ENCODE measurements at regions not wholly inside any gene's neighbourhood (a gene's known extent, or its start where the extent isn't known, plus 50 kb on each side); places are given as distances from the start of the nearest gene placed in this dataset.

DNA sequence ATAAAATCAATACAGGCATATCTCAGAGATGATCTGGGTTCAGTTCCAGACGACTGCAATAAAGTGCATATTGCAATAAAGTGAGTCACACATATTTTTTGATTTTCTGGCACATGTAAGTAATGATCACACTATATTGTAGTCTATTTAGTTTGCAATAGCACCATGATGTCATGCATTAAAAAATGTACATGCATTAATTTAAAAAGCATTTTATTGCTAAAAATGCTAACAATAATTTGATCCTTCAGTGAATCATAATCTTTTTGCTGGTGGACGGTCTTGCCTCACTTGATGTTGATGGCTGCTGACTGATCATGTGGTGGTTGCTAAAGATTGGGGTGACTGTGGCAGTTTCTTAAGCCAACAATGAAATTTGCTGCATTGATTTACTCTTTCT, 511.1 kb downstream of the OTOL1 start:
- DNase-seq (ENCODE audit: low spot score): no peak

DNA sequence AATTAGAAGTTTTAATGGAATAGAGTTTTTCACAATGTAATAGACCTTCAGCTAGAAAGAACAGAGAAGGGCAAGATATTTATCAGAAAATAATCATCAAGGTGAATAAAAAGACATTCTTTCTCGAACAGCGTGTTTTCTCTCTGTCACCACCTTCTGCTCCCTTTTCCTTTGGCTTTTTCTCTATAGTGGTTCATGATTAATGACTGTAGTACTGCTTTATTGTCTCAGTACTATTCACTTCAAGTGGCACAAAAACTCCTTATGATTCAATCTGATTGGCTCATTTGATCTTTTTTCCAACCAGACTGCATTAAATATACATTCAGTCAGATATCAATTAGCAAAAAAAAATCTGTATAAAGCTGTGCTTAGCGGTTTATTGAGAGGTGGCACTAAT, 516.0 kb downstream of the OTOL1 start:
- DNase-seq (ENCODE audit: low spot score): no peak

DNA sequence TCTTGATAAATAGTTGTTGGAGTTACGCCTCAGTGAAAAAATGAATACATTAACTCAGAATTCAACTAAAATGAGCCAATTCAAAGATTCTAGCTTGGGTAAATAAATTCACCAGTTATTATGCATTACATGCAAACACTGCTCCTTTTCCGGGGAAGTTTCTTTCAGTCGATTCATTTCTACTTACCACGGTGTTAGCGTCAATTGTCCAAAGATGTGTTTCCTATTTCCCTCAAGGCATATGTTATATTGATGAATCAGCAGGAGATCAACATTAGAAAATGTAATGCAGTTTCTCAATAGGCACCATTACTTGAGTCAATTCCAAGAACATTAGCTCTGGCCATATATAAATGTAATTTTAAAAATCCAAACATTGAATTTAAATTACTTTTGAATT, 517.7 kb downstream of the OTOL1 start:
- DNase-seq (ENCODE audit: low spot score): no peak

DNA sequence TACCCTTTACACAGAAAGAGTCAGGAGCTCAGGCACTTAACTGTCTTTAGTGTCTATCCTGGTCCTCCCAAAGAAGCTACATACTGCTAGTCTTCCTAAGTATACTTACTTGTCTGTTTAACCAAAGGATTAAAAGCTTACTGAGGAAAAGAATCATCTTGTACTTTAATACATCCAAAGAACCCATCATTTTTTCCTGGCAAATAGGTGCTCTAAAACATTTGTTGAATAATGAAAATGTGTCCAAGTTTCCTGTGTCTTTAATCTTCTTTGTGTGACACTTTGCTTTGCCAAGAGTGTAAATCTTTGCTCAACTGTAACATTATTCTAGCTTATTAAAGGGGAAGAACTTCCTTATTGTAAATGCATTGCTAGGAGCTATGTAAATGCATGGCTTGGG, 519.2 kb downstream of the OTOL1 start:
- DNase-seq (ENCODE audit: low spot score): no peak

DNA sequence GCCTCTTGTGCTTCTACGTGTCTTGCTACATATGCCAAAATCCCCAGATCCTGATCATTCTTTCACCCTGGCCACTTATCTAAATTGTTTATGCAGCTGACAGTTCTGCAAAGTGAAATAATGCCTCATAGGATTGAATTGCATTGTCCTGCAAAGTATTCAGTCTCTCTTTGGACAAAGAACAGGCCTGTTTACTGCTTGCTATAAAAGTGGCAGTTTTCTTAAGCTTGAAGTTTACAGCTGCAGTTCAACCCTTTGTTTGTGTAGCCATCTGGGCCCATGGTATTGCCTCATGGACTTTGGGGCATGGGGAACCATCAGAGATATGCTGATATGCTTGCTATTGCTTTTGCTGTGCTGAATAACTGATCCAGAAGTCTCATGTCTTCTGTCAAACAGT, 523.2 kb downstream of the OTOL1 start:
- no peak for DNase-seq (ENCODE audit: low spot score)

DNA sequence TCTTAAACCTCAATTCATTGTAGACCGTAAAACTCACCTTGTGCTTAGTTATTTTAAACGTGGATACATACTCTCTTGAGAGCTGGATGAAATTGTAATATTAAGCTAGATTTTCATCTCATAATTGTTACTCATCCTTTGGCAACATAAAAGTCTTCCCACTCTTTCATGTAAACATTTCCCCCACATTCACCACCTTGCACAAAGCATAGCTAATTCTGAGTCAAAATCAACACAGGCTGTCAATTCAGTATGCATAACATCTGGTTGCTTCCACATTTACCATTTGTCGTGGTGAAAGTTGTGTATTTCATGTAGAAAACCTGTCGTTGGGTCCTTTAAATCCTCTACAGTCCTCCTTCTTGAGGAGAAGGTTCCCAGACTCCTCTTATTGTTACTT, 524.6 kb downstream of the OTOL1 start:
- DNase-seq (ENCODE audit: low spot score): no peak

DNA sequence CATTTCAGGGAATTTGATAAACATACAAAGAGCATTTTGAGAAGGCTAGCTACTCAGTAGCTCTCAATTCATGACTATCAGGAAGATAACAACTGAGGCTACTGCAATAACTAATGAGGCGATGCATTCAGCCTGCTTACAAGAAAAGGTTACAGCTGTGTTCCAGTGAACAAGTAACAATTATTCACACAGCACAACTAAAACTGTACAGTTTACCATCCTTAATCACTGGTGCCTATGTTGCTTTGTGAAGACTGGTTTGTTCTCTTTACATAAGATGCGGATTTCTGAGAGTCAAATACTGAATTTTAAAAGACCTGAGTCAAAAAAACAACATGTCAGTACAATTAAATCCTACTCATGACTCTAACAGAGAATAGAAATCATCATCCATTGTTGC, 526.3 kb downstream of the OTOL1 start:
- no peak for DNase-seq (ENCODE audit: low spot score)

DNA sequence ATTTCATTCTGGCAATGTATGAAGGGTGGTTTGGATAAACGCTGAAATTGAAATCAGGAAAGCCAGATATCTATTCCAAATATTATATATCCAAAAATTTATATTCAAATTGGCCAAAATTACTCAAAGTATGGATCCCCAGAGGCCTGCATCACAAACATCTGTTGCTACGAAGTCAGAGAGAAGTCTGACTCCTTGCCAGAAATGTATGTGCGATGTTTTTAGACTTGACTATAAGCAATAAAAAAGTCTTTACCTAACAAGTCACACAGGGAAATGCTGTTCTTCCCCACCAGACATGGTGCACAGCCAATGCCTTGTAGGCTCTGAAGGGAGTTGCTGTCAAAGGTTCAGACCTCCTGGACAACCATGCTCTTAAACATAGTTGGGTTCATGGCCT, 533.1 kb downstream of the OTOL1 start:
- DNase-seq (ENCODE audit: low spot score): no peak

DNA sequence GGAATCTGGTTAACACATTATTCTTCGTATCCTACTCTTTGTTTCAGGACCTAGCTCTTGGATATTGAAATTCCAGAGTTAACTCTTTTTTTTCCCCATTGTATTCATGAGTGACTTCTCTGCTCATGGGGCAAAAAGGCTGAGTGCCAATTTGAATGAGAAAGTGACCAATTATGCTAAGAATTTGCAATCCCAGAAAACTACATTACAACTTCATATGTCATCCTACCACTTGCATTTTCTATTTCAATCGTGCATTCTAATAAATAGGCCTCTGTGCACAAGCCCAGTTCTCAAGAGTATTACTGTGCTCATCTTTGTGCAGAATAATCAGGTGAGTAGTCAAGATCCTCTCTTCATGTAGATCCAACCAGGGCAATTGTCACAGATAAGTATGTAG, 537.8 kb downstream of the OTOL1 start:
- DNase-seq (ENCODE audit: low spot score): peak; percentile 16

DNA sequence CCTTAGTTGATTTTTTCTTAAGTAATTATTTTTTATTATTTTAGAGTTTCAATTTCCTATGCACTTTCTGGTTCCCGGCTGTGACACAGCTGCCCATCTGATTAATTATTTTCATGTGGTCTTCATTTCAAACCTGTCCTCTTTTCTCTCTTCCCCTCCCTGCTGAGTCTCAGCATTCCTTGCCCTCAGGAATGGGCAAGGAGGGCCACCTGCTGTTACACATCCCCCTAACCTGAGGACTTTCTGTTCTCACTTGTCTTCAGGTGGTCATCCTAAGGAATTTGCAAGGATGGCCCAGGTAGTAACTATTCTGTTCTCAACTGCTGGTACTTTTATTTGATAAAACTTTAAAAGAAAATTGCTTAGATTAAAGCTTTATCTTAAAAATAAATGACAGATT, 545.0 kb downstream of the OTOL1 start:
- DNase-seq (ENCODE audit: low spot score): no peak

DNA sequence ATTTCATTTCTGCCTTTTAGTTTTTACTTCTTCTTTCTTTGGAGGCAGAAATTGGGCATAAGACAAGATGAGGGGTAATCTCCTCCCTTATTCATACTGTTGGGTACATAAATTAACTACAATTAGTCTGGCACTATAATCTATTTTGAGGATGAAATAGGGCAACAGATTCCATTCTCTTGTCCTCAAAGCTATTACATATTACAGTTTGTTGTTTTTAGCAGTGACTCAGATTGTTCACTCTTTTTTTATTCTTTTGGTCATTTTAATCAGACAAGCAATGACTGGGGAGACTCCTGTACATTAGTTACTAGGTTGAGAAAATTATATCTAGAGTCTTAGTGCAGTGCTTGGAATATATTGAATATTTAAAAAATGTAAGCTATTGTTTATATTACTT, 556.0 kb downstream of the OTOL1 start:
- DNase-seq (ENCODE audit: low spot score): peak; percentile 30

DNA sequence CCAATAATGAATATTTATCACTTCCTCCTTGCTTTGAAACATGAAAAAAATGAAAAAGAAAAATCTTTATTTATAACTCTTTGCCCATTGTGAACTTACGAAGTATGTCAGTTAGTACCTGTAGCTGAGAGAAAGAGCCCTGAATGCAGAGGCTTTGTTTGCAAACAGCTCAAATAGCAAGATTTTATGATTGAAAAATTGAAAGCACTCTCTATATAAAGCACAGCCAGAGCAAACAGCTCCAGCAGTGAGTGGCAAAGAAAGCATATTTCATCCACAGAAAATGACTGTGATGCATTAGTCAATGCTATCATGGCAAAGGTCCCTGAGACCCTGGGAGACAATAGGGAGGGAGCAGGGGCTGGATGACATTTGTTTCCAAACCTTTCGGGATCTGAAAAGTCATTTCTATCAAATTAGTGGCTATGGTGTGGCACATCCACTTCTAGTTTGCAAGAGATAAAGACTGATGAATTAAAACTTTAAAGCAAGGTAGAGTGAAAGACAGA, 576.1 kb downstream of the OTOL1 start:
- no peak for DNase-seq (ENCODE audit: low spot score)

DNA sequence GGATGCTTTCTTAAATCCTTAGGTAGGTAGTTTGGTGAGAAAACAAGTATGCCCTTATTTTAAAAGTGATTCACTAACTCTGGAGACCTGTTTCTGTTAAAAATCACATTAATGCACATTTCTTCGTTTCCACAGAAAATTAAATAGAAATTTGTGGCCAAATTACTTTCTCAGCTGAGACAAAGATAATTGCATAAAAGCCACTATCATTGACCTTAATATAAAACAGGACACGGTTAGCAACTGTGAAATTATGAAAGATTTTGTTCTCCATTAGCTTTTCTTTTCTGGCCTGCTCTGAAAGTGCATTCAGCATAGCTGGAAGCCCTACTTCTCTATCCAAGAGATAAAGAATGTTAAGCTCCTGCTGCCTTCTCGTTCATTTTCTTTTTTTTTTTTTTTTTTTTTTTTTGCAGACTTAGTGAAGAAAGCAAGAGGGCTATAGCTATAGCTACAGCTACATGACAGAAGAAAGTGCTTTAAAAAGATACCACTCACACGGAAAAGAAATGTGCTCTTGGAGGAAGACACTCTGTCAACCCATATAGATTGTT, 576.9 kb downstream of the OTOL1 start:
- DNase-seq (ENCODE audit: low spot score): no peak

DNA sequence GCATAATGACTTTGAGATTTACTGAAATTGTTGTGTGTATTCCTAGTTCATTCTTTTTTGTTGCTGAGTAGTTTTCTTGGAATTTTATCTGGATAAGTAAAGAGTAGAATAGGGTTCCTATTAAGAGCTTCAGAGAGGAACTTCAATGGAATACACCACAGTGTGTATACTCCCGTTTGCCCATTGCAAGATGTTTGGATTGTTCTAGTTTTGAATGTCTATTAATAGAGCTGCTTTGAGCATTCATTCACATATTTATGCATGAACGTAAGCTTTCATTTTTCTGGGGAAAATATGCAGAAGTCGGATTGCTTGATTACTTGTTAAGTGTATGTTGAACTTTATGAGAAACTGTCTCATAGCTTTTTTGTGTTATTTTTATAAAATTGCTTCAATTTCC, 580.5 kb downstream of the OTOL1 start:
- peak; percentile 16 for DNase-seq (ENCODE audit: low spot score)

DNA sequence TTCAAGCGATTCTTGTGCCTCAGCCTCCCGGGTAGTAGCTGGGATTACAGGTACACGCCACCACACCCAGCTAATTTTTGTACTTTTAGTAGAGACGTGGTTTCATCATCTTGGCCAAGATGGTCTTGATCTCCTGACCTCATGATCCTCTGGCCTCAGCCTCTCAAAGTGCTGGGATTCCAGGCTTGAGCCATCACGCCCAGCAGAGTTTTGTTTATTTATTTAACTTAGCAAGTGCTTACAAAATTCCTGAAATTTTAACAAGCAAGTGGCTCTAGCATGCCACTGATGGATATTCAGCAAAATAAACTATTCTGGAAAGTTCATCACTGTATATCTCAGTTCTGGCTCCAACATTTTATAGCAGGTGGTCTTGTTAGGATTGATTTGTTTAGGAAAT, 585.9 kb downstream of the OTOL1 start:
- no peak for DNase-seq (ENCODE audit: low spot score)

DNA sequence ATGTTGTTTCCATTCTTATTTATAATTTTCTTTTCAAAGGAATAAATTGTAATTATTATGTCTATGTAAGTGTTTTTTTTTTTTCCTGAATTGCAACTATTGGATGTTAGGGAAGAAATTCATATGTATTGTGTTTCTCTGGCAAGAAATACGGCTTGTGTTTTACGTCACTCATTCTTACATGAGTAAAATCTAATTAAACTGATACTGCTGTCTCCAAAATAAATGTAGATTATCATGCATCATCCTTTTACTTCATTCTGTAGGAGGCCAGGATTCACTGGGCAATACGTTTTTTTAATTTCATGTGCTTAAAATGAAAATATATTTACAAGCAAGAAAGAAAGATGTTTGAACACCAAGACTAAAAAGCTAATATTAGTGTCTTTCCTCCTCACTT, 590.8 kb downstream of the OTOL1 start:
- no peak for DNase-seq (ENCODE audit: low spot score)

DNA sequence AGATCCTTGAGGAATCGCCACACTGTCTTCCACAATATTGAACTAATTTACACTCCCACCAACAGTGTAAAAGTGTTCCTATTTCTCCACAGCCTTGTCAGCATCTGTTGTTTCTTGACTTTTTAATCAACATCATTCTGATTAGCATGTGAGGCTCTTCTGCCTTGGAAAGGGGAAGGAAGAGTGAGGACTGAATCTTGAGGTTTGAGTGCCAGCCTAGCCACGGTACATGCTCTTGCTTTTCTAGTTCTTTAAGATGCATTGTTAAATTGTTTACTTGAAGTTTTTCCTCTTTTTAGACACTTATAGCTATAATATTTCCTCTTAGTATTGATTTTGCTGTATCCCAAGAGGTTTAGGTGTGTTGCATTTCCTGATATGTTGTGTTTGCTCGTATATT, 596.1 kb downstream of the OTOL1 start:
- DNase-seq (ENCODE audit: low spot score): no peak

DNA sequence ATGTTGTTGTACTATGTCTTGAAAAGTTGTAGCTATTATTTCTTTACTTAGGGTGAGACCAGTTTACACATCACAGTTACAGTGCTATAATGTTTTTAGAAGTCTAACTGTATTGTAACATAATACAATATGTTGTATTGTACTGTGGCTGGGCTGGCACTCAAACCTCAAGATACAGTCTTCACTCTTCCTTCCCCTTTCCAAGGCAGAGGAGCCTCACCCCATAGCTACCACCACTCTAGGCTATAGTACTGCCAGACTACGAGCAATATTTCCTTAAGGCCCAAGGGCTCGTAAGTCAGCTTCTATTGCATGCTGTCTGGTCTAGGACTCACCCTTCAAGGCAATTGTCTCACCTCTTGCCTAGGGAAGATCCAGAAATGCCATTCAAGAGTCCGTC, 597.7 kb downstream of the OTOL1 start:
- DNase-seq (ENCODE audit: low spot score): no peak

DNA sequence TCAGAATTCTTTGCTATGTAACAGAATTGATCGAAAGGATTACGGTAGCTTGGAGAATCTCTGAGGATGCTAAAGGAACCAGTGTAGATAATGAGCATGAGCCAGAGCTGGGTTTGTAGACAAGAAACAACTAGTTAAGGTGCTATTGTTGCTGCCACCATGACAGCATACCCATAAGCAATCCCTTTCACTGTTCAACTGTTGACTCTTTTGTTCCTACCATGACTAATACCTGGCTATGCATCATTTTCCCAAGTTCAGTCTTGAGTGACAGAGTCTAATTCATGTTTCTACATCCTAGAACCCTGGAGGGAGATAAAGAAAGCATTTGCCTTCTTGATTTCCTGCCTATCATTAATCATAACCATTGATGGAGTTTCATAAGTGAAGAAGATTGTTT, 600.3 kb downstream of the OTOL1 start:
- no peak for DNase-seq (ENCODE audit: low spot score)

DNA sequence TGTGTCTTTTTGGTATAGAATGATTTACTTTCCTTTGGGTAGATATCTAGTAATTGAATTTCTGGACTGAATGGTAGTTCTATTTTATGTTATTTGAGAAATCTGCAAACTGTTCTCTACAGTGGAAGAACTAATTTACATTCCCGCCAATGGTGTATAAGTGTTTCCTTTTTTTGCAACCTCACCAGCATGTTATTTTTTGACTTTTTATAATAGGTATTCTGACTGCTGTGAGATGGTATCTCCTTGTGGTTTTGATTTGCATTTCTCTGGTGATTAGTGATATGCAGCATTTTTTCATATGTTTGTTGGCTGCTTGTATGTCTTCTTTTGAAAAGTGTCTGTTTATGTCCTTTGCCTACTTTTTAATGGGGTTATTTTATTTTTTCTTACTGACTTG, 607.2 kb downstream of the OTOL1 start:
- DNase-seq (ENCODE audit: low spot score): no peak

DNA sequence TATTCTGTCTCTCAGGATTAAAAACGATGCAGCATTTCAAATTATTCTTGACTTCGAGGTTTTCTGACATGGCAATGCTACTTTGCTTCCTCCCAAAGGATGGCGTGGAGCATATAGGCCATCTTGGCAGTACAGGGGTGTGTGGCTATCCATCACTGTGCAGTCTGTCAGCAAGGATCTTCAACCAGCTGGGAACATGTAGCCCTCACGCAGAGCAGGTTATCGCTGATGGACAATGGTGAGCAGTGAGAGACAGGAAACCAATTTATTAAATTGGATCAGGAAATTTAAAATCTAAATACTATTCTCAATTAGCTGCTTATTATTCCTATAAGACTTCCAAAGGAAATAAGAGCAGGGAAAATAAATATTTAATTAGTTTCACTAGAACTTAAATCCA, 615.3 kb downstream of the OTOL1 start:
- no peak for DNase-seq (ENCODE audit: low spot score)

DNA sequence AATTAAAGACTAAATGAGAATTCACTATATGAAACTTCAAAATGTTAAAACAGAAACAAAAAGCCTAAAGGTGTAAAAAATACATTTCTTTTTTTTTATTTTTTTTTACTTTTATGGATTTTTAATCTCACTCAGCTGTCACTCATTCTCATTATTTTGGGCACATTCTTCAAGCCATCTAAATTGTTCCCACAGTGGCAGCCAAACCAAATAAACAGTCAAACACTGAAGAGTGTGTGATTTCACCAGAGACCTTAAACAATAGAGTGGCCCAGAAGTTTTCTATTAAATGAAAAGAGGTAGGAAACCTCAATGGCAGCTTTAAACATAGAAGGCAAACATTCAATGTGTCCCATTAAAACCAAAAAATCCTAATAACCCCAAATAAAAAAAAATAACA, 616.1 kb downstream of the OTOL1 start:
- no peak for DNase-seq (ENCODE audit: low spot score)

DNA sequence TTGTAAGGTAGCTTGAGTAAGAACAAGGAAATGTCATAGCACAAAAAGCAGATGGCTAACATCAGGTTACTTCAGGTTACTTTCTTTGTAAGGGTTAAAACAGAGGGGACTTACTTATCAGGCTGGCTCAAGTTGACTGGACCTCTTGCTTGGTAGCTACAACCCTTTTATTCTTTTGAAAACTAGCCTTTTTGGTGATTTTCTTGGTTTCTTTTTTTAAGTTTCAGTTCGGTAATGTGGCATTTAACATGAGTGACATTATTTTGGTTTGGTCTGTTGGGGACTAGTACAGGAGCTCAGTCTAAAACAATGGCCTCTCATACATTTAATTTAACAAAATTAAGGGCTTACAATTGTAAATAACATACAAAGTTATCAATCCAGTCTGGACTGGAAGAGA, 621.4 kb downstream of the OTOL1 start:
- no peak for DNase-seq (ENCODE audit: low spot score)

DNA sequence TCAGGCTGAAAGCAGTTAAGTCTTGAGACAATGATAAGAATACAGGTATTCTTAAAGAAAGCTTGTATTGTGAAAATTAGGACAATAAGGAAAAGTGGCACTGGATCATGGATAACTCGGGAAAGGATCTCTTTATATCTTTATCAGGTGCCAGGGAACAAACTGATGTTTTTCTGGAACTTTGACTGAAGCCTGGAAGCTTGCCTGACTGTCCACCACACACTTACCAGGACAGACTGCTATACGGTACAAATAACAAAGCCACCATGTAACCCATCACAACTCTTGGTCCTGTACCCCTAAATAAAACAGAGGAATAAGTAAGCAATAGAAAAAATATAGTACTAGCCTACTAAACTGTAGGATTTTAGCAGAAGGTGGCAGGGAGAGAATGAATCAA, 623.0 kb downstream of the OTOL1 start:
- no peak for DNase-seq (ENCODE audit: low spot score)

DNA sequence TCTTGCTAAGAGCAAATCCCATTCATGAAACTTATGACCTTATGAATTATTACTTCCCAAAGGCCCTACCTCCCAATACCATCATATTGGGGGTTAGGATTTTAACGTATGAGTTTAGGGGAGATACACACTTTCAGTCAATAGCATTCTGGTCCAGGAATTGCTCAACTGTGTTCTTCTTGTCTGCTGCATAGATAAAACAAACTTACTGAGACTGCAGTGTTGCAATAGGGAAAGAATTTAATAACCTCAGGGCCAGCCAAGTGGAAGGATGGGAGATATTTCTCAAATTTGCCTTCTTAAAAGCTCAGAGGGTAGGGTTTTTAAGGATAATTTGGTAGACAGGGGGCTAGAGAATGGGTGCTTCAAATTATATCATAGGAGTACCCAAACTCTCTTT, 625.8 kb downstream of the OTOL1 start:
- peak; percentile 42 for DNase-seq (ENCODE audit: low spot score)

Measured in GM03348 (cell line).